ENCODE measurements at regions not wholly inside any gene's neighbourhood (a gene's known extent, or its start where the extent isn't known, plus 50 kb on each side); places are given as distances from the start of the nearest gene placed in this dataset.
"Not testable (repeated sequence)": the region's sequence is repeated elsewhere in the genome, so short reads cannot be mapped to it uniquely, and the experiment has no call there.

DNA sequence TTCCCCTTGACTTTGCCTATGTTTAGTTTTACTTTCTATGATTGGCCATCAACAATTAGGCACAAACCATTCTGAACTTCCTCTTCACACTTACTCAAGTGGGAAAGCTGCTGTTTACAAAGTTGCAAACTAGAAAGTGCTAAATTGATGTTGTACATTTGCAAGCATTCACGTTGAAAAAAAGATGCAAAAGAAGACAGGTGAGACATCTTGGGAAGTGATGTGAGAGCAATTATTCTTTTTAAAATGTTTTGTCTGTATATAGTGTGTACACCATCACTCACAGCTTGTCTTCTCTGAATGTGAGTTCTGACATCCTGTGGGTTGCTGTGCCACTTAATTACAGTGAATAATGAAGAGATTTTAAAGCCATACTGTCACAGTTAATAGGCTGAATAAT, 874.1 kb upstream of the LRATD1 start:
- DNase-seq: no peak

DNA sequence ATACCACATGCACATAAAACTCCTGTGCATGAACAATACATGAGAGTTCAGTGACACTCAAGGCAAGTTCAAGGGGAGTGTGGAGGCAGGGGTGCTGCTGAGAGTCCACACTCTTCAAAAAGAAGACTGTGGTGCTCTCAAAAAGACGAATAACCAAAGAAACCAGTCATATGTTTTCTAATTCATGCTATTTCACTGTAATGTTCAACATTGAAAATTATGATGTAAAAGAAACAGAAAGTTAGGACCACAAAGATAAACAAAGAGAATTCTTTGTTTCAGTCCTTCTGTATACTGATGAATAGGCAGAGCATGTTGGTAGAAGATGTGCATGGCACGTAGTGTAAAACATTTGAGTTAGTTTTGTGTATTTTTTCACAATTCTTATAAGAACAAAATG, 864.2 kb upstream of the LRATD1 start:
- no peak for DNase-seq

DNA sequence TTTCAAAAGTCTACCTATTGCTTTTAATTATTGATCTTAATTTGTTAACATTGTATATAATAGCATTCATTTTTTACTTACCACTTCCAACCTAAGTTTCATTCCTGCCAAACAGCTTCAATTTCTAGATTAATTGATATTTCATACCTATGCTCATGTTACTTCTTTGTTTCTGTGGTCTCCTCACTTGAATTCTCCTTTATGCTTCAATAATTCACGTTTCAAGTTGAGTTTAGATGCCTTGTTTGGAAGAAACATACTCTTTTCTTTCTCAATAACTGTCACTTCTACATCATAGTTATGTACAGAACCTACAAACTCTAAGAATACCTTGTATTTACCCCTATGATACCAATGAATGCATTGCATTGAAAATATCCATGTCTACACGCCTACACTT, 862.2 kb upstream of the LRATD1 start:
- DNase-seq: no peak

DNA sequence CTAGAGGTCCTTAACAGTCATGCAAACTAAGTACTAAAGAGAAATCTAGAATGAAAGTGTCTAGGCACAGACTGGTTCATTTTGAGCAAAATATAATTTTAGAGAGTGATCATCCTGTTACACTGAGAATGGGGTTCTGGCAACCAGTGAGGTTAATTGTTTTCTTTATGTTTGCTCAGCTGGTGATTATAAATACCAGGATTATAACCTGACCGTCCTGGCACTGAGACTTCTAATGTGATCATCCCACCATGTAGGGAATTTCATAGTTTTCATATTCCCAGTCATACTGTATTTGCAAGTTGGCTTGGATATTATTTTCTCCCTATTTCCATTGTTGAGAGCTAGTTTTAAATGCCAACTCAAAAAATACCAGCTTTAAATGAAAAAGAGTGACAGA, 852.5 kb upstream of the LRATD1 start:
- no peak for DNase-seq

DNA sequence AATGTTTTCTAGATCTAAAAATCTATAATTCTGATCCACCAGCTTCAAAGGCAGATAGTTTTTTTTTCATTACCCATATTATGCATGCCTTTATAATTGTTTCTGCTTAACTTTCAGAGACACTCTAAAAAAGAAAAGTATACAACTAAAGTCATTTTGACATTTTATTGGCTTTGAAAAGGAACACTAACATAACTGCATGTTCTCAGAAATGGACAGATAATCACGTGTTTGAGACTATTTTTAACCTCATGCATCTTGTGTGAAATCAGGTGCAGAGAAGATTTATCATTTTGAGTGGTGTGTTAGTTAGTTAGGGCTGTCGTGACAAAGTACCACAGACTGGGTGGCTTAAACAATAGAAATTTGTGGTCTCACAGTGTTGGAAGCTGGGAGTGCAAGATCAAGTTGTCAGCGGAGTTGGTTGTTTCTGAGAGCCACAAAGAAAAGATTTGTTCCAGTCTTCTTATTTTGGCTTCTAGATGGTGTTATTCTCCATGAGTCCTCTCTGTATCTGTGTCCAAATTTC, 841.4 kb upstream of the LRATD1 start:
- no peak for DNase-seq

DNA sequence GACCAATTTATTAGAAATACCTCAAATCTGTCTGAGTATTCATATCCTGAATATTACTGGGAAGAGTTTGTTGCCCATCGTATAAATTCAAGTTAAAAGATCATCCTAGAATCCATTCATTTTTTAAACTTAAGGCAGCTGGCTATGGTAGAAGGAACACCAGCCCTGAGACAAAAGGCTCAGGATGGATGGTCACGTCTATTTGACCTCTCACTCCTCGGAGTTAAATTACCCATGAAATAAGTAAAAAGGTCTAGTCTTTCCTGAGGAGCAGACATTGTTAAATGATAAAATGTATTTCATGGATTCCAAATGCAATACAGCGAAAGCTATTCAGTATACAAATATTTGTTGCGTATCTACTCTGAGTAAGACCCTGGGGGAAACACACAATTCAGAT, 826.0 kb upstream of the LRATD1 start:
- DNase-seq: no peak

DNA sequence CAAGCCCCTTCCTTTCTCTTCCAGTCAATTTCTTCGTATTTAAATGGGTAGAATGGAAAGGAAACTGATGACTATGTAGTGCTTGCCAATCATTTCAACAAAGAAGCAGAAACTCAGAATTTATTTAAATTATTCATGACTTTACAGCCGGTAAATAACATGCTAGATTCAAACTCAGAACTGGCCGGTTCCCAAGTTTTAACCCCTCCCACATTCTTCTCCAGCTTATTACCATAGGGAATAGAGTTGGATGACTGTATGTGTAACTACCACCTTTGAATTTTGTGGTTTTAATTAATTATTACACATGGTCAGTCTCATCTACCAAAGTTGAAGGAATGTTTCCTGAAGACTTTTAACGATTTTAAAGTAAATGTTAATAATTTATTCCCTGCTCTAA, 819.3 kb upstream of the LRATD1 start:
- no peak for DNase-seq

DNA sequence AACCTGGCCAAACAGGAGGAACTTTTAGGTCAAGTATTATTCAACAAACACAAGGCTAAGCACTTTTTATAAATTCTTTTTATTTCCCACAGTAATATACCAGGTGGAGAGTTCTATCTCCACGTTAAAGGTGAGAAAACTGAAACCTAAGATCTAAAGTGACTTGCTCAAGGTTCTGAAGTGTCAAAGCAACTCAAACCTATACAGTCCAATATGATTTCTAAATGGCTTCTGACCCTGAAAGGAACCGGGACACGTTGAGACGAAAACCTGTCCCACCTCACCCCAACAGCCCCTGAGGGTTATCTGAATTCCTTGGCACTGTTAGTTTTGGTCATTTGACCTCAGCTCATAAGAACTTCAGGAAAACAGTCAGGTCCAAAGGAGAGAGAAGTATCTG, 814.5 kb upstream of the LRATD1 start:
- DNase-seq: no peak

DNA sequence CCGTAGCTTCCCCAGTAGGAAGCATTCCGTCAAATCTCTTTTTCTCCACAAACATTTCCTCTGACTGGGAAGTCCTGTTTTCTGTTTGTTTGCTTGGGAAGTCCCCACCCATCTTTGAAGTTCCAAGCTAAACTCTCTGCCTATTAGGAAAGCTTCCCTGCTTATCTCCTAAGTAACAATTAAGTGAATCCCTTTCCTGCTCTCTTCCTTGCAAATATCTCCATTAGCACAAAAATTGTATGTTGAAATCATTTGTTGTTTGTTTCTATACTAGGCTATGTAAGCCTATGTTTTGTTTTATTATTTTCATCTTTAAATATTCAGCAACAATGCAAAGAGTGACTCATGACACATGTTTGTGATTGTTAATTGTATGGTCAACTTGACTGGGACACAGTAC, 812.6 kb upstream of the LRATD1 start:
- no peak for DNase-seq

DNA sequence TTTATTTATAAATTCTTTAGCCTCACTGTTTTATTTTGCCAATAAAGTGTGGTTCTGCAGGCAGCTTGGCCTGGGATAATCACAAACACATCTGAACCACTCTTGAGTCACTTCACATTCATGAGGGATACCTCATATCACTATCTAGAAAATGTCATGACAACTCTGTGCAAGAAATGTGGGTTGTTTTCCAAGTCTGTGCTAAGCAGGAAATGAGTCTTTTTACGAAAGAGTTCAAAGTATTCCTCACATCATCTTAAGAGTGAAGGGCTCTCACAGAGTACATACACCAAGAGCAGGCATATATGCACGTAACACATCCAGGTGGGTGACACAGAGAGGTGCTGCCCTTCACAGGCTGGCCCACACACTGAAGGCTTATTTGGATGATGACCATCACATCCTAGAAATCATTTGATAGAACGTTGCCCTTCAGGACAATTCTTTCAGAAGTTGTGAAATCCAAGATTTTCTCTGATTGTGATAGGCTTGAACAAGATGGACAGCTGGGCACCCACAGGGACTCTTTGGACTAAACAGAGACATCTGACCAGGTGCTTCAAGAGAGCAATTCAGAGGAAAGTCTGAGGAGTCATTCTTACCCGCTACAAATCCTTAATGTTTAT, 811.1 kb upstream of the LRATD1 start:
- no peak for DNase-seq

DNA sequence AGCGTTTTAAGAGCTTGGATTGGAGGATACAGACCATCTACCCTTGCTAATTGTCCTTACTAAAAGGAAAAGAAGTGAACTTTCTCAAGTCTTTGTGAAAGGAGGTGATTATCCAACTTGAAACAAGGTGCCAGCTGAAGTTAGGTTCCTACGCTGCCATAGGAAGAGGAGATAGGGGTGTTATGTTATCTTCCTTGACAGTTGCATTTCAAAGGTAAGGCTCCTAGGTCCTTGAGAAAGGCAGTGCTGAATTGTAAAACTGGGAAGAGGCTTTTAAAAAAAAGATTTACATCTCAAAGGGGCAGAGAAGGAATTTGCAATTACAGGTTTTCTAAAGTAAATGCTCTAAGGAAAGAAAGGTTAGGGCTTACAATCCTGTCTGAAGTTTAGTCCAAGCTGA, 810.2 kb upstream of the LRATD1 start:
- no peak for DNase-seq

DNA sequence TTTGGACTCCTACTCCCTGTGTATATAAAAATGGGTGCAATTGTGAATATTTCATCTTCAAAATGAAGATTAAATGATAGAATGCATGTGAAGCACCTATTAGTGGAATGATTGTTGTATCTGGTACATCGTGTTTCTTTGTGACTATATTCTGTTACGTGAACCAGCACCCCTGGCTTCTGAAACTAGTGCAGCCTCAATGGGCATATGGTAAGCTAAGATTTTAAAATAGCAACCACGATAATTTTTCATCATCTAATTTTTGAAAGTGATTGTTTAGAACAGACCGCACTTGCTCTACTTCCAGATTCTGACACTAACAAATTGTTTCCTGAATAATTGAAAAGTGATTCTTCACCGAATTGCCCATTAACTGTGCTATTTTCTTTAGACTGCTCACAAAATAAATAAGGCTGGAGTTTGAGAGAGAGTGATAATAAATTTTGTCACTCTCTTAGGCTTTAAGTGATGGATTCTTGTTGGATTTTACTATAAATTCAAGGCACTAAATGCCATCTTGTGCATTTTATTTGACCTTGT, 806.1 kb upstream of the LRATD1 start:
- no peak for DNase-seq

DNA sequence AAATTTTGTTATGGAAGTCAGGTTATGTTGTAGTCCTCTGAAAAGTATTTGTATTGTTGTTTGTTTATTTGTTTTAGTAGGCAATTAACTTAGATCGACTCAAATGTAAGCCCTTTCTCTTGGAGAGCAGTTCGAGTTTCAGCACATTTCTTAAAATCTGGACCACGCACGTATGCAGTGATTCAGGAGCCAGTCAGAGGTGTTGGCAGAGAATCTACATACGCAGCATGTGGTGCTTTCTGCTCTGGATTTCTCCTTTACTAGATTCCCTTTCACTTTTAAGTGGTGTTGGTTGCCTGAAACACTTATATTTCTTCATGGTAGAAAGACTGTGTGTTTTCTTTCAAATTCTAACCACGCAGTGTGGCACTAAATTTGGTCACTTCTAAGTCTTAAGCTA, 773.9 kb upstream of the LRATD1 start:
- DNase-seq: no peak

DNA sequence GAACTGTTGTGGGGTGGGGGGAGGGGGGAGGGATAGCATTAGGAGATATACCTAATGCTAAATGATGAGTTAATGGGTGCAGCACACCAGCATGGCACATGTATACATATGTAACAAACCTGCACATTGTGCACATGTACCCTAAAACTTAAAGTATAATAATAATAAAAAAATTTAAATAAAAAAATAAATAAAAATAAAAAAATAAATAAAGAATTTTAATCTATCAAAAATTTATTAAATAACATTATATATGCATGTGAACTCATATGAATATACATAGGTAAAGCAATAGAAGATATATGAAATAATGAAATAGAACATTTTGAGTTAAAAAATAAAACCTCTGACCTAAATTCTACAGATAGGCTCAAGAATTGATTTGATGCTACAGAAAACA, 764.2 kb upstream of the LRATD1 start:
- not testable (repeated sequence) for DNase-seq

DNA sequence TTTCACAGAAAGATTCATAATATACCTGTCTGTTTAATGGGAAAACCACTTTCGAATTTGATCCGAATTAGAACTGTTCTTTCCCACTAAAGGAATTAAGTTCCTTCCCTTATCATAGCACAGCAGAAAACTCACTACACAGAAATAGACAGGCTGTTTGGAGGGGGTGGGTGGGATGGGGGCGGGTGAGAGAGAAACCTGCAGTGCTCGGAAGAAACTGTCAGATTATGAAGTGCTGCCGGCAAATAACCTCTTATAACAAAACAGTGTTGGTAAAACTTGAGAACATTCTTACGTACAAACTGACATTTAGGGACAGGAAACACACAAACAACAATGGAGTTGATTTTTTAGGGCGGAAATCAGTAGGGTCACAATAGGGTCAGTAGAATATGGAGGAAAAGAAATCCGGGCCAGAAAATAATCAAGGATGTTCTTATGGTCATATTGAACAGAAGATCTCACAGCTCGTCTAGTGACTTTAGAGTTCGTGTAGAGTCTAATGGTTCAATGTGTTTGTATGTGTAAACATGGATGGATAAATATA, 756.0 kb upstream of the LRATD1 start:
- DNase-seq: no peak

DNA sequence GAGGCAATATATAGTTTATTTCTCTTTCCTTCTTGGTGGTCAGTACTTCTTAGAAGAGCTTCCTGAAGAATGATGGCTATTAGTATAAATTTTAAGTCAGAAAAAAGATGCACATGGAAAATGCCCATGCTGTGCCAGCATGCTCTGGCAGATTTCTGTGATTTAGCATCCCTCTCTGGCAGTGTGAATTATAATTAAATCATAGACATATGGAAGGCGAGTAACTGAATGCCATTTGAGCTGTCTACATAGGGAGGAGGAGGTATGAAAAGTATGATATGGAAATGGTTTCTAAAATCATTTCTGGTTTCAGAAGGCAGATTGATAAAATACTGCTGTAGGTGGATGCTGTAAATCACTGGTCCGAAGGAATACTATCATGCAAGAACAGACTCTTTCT, 754.9 kb upstream of the LRATD1 start:
- no peak for DNase-seq

DNA sequence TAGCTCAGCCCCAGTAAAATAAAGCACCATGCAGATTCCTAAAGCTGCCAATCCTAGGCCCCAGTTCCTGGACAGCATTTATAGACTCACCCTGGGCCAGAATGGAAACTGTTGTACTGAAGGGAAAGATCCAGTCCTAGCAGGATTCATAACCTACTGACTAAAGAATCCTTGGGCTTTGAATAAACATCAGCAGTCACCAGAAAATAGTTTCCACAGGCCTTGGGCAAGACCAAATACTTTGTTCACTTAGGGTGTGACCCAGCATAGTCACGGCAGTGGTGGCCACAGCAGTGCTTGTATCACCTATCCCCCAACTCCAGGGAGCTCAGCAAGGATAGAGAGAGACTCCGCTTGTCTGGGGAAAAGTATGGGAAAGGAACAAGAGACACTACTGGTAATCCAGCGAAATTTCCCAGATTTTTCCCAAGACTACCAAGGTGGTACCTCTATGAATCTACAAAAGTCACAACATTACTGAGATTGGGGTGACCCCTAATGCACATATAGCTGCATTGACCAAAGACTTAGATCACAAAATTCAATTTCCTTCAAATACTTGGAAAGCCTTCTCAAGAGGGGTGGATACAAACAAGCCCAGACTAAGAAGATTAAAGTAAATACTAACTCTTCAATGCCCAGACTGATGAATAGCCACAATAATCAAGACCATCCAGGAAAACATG, 748.1 kb upstream of the LRATD1 start:
- no peak for DNase-seq

DNA sequence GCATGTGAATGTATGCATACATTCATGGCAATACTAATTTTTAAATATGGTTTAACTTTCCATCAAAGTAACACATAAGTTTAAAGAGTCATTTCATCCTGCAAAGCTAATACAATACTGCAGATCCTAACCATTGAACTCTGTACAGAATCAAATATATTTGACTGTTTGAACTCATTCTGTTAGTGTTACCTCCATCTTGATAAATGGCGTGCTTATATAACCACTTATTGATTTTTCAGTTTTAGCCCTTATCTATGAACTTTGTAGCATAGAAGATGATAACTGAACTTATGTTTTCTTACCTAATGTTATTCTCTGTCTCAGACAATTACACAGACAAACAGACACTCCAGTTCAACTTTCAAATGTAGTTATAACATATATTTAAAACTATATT, 731.0 kb upstream of the LRATD1 start:
- no peak for DNase-seq

DNA sequence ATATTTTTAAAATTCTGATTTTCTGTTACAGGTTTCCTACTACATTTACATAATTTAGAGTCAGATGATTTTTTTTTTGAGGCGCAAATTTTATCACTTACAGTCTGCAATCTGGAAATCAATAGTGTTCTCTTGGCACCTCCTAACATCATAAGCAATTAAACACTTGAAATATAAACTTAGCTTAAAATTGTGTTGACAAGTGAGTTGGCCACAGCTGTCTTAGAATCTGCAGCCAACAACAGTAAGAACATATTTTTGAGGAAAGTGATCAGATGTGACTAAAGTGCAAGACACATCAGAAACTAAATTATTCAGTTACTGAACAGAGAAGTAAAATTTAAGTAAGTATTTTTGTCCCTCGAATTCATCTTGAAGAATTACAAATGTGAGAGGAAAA, 726.7 kb upstream of the LRATD1 start:
- DNase-seq: no peak

DNA sequence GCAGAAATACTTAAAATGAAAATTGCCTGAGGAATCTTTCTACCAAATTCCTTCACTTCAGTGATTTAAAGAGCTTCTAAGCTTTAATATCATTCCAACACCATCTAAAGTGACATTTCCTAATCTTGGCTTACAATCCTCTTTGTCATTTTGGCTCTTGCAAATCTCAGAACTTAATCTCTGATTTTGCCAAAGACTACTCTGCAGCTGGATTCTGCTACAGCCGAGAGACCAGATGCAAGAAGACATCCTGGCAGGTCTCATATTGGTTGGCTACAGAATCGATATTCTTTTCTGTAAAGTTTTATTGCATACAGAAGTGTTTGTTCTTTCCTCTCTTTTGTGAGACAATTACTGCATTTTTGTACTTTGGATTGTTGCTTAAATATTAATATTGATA, 716.5 kb upstream of the LRATD1 start:
- DNase-seq: no peak

DNA sequence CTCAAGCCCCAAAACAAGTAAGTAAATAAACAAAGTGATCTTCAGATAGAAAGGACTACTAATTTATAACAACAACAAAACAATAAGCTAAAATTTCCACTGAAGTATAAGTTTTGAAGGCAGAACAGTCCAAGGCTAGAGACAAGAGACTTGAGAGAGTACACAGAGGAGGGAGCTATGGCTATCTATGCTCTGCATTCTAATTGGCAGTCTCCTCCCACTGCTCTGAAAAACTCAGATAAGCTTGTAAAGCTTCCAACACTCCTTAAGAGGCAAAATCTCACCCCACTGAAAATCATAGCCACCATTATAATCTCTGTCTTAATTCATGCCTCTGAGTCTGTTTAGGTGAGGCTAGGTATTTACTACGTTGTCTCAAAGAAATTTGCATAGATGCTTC, 714.6 kb upstream of the LRATD1 start:
- no peak for DNase-seq

DNA sequence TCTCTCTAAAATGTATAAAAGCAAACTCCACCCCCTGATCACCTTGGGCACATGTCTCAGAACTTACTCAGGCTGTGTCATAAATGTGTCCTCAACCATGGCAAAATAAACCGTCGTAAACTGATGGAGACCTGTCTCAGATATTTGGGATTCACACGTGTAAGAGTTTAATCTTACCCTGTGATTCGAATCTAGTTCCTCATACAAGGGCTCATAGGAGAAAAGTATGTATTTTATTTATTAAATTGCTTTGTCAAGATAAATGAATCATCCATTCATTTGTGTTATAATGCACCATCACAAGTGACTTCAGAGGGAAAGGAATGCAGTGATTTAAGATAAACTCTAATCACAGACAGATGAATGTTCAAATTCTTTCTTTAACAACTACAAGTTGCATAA, 712.5 kb upstream of the LRATD1 start:
- no peak for DNase-seq

DNA sequence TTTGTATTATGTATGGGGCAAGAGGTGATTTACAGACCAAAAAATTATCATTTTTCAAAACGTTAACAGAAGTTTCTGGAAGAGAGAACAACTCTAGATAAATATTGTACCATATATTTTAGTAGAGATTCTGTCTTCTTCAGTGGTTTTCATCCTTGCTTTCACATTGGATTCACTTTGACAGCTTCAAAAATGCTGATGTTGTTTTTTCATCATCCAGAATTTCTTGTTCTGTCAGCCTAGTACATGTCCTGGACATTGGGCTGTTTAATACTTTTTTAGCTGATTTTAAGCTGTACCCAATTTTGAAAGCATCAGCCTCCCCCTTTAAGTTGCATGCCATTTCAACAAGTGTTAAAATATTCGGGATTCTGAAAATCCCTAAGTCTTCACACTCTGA, 711.3 kb upstream of the LRATD1 start:
- DNase-seq: no peak

DNA sequence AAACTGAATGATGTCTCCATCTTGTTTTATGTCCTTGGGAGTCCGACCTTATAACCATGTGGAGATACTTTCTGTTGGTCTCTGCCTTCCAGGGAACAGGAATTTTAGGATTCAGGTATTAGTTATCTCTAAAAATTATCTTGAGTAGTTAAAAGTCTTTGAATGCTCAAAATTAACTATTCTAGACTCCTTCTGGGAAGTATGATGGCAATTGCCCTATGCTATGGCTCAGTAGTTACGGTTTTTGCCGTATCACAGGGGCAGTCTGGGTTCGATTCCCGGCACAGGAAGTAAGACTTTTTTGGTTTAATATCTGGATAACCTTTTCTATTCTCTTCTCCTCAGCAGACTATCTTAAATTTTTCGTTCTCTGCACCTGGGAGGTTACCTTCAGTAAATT, 708.7 kb upstream of the LRATD1 start:
- DNase-seq: no peak
